ENCODE measurements at regions not wholly inside any gene's neighbourhood (a gene's known extent, or its start where the extent isn't known, plus 50 kb on each side); places are given as distances from the start of the nearest gene placed in this dataset.
A peak's percentile ranks its signal among the peaks of the same experiment; 100 is the strongest.

DNA sequence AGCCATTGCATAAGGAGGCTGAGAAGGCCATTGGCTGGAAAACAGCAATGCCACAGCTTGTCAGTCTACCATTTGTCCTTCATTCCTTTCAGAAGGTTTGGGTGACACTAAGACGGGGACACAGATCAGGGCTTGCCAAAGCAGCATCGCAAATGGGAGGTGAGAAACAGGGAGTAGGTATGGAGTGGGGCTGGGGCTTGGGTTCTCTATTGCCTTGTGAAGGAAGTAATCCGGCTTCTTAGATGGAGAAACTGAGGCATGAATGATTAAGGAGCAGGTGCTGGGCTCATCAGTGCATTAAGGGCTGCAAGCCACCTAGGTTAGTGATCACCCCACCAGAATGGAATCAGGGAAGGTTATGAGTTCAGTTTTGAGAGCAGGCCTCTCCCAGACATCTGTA lies 115.6 kb upstream of the NMNAT3 start:
- no peak for DNase-seq (ENCODE audit: low read depth in 4 of 6, low spot score in 6 of 6)
- no peaks in the 10 kb centered on the region for H3K9me3 ChIP-seq (ENCODE audit: control insufficient read depth, insufficient read depth, low read length)
- no peak overlapping the region for H3K4me3 ChIP-seq (ENCODE audit: low read depth, low read length)
- no peaks in the 10 kb centered on the region for H3K4me1 ChIP-seq (ENCODE audit: control insufficient read depth, insufficient read depth, low read length)
- no peaks in the 10 kb centered on the region for H3K36me3 ChIP-seq (ENCODE audit: control insufficient read depth, insufficient read depth, low read length)
- 81% methylated on average over 3 of the region's 3 CpGs for WGBS (ENCODE audit: insufficient coverage)
- H3K27ac ChIP-seq (ENCODE audit: low read depth, low read length), result no peak overlapping the region
- H3K27me3 ChIP-seq (ENCODE audit: control insufficient read depth, insufficient read depth, low read length), result no peaks in the 10 kb centered on the region

DNA sequence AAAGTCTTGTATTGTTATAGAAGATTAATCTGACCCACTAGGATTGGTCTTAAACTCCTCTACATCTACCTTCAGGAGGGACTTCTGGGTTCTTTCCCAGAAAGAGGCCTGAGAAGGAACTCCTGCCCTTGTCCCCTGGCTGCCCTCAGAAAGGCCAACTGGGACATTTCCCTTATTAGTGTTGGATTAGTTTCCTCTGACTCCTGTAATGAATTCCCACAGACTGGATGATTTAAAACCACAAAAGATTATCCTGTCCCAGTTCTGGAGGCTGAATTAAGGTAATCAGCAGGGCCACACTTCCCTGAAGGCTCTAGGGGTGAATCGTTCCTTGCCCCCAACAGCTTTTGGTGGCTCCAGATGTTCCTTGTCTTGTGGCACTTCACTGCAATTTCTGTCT lies 102.8 kb upstream of the NMNAT3 start:
- no peaks in the 10 kb centered on the region for H3K4me1 ChIP-seq (ENCODE audit: control insufficient read depth, insufficient read depth, low read length)
- 62% methylated on average over 1 of the region's 1 CpG for WGBS (ENCODE audit: insufficient coverage)
- H3K27ac ChIP-seq (ENCODE audit: low read depth, low read length), result no peak overlapping the region
- H3K4me3 ChIP-seq (ENCODE audit: low read depth, low read length), result no peak overlapping the region
- H3K36me3 ChIP-seq (ENCODE audit: control insufficient read depth, insufficient read depth, low read length), result no peaks in the 10 kb centered on the region
- H3K27me3 ChIP-seq (ENCODE audit: control insufficient read depth, insufficient read depth, low read length), result no peaks in the 10 kb centered on the region
- no peak for DNase-seq (ENCODE audit: low read depth in 4 of 6, low spot score in 6 of 6)
- no peaks in the 10 kb centered on the region for H3K9me3 ChIP-seq (ENCODE audit: control insufficient read depth, insufficient read depth, low read length)

DNA sequence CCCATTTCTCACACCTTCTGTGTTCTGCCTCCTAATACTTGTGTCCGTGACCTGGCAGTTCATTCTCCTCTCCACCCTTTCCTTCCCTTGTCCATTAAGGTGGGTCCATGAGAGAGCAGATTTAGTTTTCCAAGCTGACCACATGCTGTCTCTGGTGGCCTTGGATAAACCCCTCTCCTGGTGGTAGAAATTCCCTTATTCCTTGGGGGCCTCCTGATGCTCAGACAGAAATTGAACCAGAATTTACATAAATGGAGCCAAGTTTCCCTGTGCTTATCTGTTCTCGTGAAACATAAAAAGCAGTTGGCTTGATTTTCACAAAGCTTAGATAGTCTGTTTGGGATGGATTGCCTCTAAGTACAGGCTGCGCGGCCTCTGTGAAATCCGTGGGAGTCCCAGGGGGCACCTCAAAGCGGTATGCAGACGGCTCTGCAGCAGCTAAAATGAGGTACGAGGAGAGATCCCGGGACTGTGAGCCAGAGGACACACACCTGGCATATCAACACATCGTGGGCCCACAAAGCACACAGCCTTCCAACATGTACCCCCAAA lies 101.0 kb upstream of the NMNAT3 start:
- H3K4me3 ChIP-seq (ENCODE audit: low read depth, low read length), result no peak overlapping the region
- no peak overlapping the region for H3K27ac ChIP-seq (ENCODE audit: low read depth, low read length)
- no peaks in the 10 kb centered on the region for H3K36me3 ChIP-seq (ENCODE audit: control insufficient read depth, insufficient read depth, low read length)
- H3K9me3 ChIP-seq (ENCODE audit: control insufficient read depth, insufficient read depth, low read length), result no peaks in the 10 kb centered on the region
- H3K27me3 ChIP-seq (ENCODE audit: control insufficient read depth, insufficient read depth, low read length), result no peaks in the 10 kb centered on the region
- peak in 2 of 6 donors; percentile 14 to 44 for DNase-seq (ENCODE audit: low read depth in 4 of 6, low spot score in 6 of 6)
- WGBS (ENCODE audit: insufficient coverage), result 73% methylated on average over 8 of the region's 10 CpGs
- peaks cover 11% of the 10 kb centered on the region for H3K4me1 ChIP-seq (ENCODE audit: control insufficient read depth, insufficient read depth, low read length)

DNA sequence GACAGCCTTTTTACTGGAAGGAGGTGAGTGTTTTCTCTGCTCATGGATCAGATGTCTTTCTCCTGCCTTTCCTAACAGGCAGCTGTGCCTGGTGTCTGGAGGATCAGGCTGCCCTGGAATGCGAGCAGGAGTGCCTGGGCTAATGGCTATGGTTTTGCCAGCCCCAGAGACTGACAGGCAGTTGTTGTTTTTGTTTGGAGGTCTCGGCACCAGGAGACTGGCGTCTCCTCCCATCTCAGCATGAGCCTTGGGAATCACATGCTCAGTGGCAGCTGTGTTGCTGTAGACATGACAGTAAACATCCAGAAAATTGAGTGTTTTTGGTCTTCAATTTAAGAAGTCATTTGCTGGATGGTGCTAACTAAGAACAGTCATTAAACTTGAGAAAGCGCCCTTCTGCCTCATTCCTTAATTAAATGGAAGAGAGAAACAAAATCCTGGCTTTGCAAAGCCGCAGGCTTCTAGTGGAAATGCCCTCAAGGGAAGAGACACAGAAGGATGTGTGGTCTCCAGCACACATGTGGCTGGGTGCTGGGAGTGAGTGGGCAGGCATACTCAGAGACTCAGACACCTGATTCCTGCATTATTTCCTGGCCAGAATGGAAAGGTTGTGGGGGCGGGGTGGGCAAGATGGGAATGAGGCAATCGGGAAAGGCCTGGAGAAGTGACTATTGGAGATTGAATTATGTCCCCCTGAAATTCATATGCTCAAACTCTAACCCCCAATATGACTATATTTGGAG lies 97.0 kb upstream of the NMNAT3 start:
- H3K4me3 ChIP-seq (ENCODE audit: low read depth, low read length), result no peak overlapping the region
- H3K27me3 ChIP-seq (ENCODE audit: control insufficient read depth, insufficient read depth, low read length), result no peaks in the 10 kb centered on the region
- H3K36me3 ChIP-seq (ENCODE audit: control insufficient read depth, insufficient read depth, low read length), result no peaks in the 10 kb centered on the region
- no peak overlapping the region for H3K27ac ChIP-seq (ENCODE audit: low read depth, low read length)
- WGBS (ENCODE audit: insufficient coverage), result 20% methylated on average over 4 of the region's 7 CpGs
- H3K9me3 ChIP-seq (ENCODE audit: control insufficient read depth, insufficient read depth, low read length), result no peaks in the 10 kb centered on the region
- DNase-seq (ENCODE audit: low read depth in 4 of 6, low spot score in 6 of 6), result peak in 3 of 6 donors; percentile 19 to 85 (median 63)
- H3K4me1 ChIP-seq (ENCODE audit: control insufficient read depth, insufficient read depth, low read length), result peaks cover 11% of the 10 kb centered on the region

DNA sequence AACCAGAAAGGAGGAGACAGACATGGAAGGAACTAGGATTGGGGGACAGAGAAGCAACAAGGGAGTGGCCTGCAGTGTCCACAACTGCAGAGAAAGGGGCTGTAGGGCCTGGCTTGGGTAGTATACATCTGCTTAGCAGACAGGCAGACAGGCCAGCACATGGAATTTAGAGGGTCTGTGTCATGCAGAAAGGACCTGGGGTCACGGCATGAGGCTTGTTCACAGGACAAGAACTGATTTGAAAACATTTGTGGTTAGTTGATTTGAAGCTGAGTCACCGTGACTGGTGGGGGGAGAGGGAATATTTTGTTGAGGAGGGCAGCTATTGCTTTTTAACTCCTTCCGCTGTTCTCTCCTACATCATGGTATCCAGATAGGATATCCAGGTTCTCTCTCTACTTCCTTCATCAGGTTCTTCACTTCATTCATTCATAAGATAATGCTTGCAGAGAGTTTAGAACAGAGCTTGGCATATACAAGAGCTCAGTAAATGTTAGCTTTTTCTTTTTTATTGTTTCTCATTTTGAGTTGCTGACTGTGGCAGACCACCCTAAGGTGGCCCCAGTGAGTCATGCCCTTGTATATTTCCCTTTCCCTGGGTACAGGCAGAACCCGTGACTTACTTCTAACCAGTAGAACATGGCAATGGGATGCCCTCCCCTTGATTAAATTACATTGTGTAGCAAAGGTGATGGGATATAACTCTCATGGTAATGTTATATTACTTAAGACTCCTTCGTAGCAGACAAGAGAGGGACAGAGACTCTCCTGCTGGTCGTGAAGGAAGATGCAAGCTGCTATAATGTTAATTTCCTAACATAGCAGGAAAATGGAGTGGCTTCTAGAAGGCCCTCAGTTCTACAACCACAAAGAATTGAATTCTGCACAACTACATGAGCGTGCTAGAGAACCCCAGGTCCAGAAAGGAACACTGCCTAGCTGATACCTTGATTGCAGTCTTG lies 95.0 kb upstream of the NMNAT3 start:
- Histone ChIP-seq H3K36me3 (ENCODE audit: control insufficient read depth, insufficient read depth, low read length) (no peaks in the 10 kb centered on the region), H3K9me3 (ENCODE audit: control insufficient read depth, insufficient read depth, low read length) (no peaks in the 10 kb centered on the region), H3K27ac (ENCODE audit: low read depth, low read length) (no peak overlapping the region), H3K4me3 (ENCODE audit: low read depth, low read length) (no peak overlapping the region), H3K27me3 (ENCODE audit: control insufficient read depth, insufficient read depth, low read length) (no peaks in the 10 kb centered on the region), H3K4me1 (ENCODE audit: control insufficient read depth, insufficient read depth, low read length) (peaks cover 11% of the 10 kb centered on the region)
- DNase-seq (ENCODE audit: low read depth in 4 of 6, low spot score in 6 of 6), result no peak
- WGBS (ENCODE audit: insufficient coverage), result 88% methylated on average over 1 of the region's 7 CpGs

DNA sequence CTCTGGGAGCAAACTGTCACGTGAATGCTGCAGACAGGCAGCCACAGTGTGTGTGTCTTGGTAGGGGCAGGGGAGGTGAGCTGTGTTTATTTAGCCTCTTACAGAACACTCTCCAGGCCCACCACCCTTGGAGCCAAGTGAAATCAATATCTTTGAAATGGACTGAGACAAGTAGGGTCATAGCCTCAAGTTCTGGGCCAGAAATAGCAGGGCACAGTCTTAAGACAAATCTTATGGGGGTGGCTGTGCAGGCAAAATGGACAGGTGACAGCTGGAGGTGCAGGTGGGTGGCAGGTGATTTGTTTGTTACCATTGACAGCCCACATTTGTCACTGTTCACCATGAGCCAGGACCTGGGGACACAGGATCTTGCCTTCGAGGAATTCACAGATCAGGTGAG lies 93.6 kb upstream of the NMNAT3 start:
- 93% methylated on average over 1 of the region's 2 CpGs for WGBS (ENCODE audit: insufficient coverage)
- Histone ChIP-seq H3K4me3 (ENCODE audit: low read depth, low read length) (no peak overlapping the region), H3K9me3 (ENCODE audit: control insufficient read depth, insufficient read depth, low read length) (no peaks in the 10 kb centered on the region), H3K36me3 (ENCODE audit: control insufficient read depth, insufficient read depth, low read length) (no peaks in the 10 kb centered on the region), H3K27ac (ENCODE audit: low read depth, low read length) (no peak overlapping the region), H3K27me3 (ENCODE audit: control insufficient read depth, insufficient read depth, low read length) (no peaks in the 10 kb centered on the region), H3K4me1 (ENCODE audit: control insufficient read depth, insufficient read depth, low read length) (peaks cover 11% of the 10 kb centered on the region)
- no peak for DNase-seq (ENCODE audit: low read depth in 4 of 6, low spot score in 6 of 6)

DNA sequence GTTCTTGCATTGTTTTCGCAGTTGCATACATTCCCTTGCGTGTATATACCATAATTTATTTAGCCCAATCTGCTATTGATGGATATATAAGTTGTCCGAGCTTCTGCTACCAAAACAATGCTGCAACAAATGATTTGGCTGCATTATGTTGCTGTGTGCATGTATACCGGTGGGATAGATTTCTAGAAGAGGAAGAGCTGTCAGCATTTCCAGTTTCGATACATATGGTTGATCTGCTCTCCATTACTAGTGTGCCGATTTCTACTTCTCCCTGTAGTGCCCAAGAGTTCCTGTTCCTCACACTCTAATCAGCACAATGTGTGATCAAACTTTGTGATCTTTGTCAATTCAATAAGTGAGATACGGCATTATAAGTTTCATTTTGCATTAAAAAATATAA lies 92.8 kb upstream of the NMNAT3 start:
- peaks cover 11% of the 10 kb centered on the region for H3K4me1 ChIP-seq (ENCODE audit: control insufficient read depth, insufficient read depth, low read length)
- H3K27me3 ChIP-seq (ENCODE audit: control insufficient read depth, insufficient read depth, low read length), result no peaks in the 10 kb centered on the region
- no peak overlapping the region for H3K27ac ChIP-seq (ENCODE audit: low read depth, low read length)
- no peaks in the 10 kb centered on the region for H3K36me3 ChIP-seq (ENCODE audit: control insufficient read depth, insufficient read depth, low read length)
- H3K4me3 ChIP-seq (ENCODE audit: low read depth, low read length), result no peak overlapping the region
- H3K9me3 ChIP-seq (ENCODE audit: control insufficient read depth, insufficient read depth, low read length), result no peaks in the 10 kb centered on the region
- WGBS (ENCODE audit: insufficient coverage), result 100% methylated on average over 3 of the region's 7 CpGs
- no peak for DNase-seq (ENCODE audit: low read depth in 4 of 6, low spot score in 6 of 6)

DNA sequence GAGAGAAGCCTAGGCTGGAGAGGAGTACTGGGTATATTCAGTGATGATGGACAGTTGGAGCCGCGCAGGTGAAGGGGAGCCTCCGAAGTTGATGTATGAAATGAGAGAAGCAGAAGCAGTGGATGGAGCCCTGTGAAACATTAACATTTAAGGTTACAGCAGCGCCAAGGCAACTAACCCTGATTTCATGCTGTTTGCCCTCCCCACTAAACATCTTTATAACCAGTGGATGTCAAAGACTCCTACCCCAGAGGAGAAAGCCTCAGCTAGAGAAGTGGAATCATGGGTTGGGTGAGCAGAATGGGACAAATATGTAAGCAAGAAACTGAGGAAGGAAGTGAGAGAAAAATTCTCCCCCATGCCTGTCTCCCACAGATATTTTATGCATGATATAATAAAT lies 92.0 kb upstream of the NMNAT3 start:
- no peak overlapping the region for H3K27ac ChIP-seq (ENCODE audit: low read depth, low read length)
- DNase-seq (ENCODE audit: low read depth in 4 of 6, low spot score in 6 of 6), result no peak
- no peak overlapping the region for H3K4me3 ChIP-seq (ENCODE audit: low read depth, low read length)
- peaks cover 9% of the 10 kb centered on the region for H3K4me1 ChIP-seq (ENCODE audit: control insufficient read depth, insufficient read depth, low read length)
- no peaks in the 10 kb centered on the region for H3K36me3 ChIP-seq (ENCODE audit: control insufficient read depth, insufficient read depth, low read length)
- 93% methylated on average over 3 of the region's 4 CpGs for WGBS (ENCODE audit: insufficient coverage)
- H3K9me3 ChIP-seq (ENCODE audit: control insufficient read depth, insufficient read depth, low read length), result no peaks in the 10 kb centered on the region
- H3K27me3 ChIP-seq (ENCODE audit: control insufficient read depth, insufficient read depth, low read length), result no peaks in the 10 kb centered on the region

DNA sequence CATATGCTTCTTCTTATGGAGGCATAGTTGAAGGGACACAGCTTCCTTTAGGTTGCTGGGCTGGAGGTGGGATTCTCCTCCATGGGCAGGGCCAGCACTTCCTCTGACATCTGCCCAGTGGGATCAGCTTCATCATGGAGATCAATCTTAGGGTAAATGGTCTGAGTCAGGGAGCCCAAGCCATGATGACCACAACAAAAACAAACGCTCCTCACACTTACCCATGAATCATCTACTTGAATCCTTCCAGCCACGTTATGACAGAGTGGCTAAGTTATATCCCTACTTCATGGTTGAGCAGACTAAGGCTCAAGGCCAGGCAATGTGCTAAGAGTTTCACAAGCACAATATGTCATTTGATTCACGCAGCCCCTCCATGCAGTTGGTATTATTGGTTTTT lies 87.2 kb upstream of the NMNAT3 start:
- Histone ChIP-seq H3K27me3 (ENCODE audit: control insufficient read depth, insufficient read depth, low read length) (no peaks in the 10 kb centered on the region), H3K36me3 (ENCODE audit: control insufficient read depth, insufficient read depth, low read length) (no peaks in the 10 kb centered on the region), H3K4me3 (ENCODE audit: low read depth, low read length) (no peak overlapping the region), H3K4me1 (ENCODE audit: control insufficient read depth, insufficient read depth, low read length) (no peaks in the 10 kb centered on the region), H3K9me3 (ENCODE audit: control insufficient read depth, insufficient read depth, low read length) (no peaks in the 10 kb centered on the region), H3K27ac (ENCODE audit: low read depth, low read length) (no peak overlapping the region)
- DNase-seq (ENCODE audit: low read depth in 4 of 6, low spot score in 6 of 6), result no peak
- WGBS (ENCODE audit: insufficient coverage), result 75% methylated on average over 2 of the region's 3 CpGs

Measured in spinal cord (tissue), 9 donors.